Astrocyte (in vitro differentiated cells and primary cell): ENCODE measurements at regions not wholly inside any gene's neighbourhood (a gene's known extent, or its start where the extent isn't known, plus 50 kb on each side); places are given as distances from the start of the nearest gene placed in this dataset.

ENCODE experiments used
- DNase-seq: peaks from one replicate; pipeline ENCODE4 v3.0.0-alpha.2; 2010; ENCODE audit warnings: low read depth
- FAIRE-seq: peaks from 2 replicates; lab custom pipeline; 2011; peaks lifted over from hg19 to GRCh38; lab: Jason Lieb, UNC
- H2AFZ ChIP-seq: 2 replicates; pipeline ENCODE4 v1.6.0; 2012; ENCODE audit warnings: low read depth, low read length, inconsistent platforms
- H3K27ac ChIP-seq: 2 replicates; pipeline ENCODE4 v1.5.1; 2011; ENCODE audit warnings: low read depth, low read length, inconsistent platforms
- H3K27me3 ChIP-seq: 2 replicates; pipeline ENCODE4 v1.6.0; 2011; ENCODE audit warnings: low read length, inconsistent platforms; ENCODE audit not compliant: insufficient read depth
- H3K36me3 ChIP-seq: 2 replicates; pipeline ENCODE4 v1.5.1; 2011; ENCODE audit warnings: low read length, inconsistent platforms; ENCODE audit not compliant: insufficient read depth
- H3K4me1 ChIP-seq: 2 replicates; pipeline ENCODE4 v1.5.1; 2011; ENCODE audit warnings: low read length, inconsistent platforms; ENCODE audit not compliant: insufficient read depth
- H3K4me2 ChIP-seq: 2 replicates; pipeline ENCODE4 v1.6.0; 2012; ENCODE audit warnings: low read length, inconsistent platforms
- H3K4me3 ChIP-seq: 2 replicates; pipeline ENCODE4 v1.5.1; 2011; ENCODE audit warnings: low read depth, mild to moderate bottlenecking, low read length, inconsistent platforms; ENCODE audit not compliant: insufficient read depth
- H3K79me2 ChIP-seq: 2 replicates; pipeline ENCODE4 v1.6.0; 2012; ENCODE audit warnings: mild to moderate bottlenecking, low read length, inconsistent platforms; ENCODE audit not compliant: insufficient read depth
- H3K9ac ChIP-seq: 2 replicates; pipeline ENCODE4 v1.6.0; 2012; ENCODE audit warnings: mild to moderate bottlenecking, low read length, inconsistent platforms
- H3K9me3 ChIP-seq: 2 replicates; pipeline ENCODE4 v1.5.1; 2012; ENCODE audit warnings: low read depth, mild to moderate bottlenecking, low read length, inconsistent platforms; ENCODE audit not compliant: insufficient read depth
- H4K20me1 ChIP-seq: 2 replicates; pipeline ENCODE4 v1.6.0; 2012; ENCODE audit warnings: low read length, inconsistent platforms; ENCODE audit not compliant: insufficient read depth
- H3K27ac Mint-ChIP-seq: one replicate; pipeline ENCODE4 v1.8.0; 2021; ENCODE audit warnings: mild to moderate bottlenecking, mixed read lengths; ENCODE audit not compliant: unreplicated experiment
- H3K27me3 Mint-ChIP-seq: one replicate; pipeline ENCODE4 v1.8.0; 2021; ENCODE audit warnings: low read depth, mixed read lengths; ENCODE audit not compliant: unreplicated experiment
- H3K36me3 Mint-ChIP-seq: one replicate; pipeline ENCODE4 v1.8.0; 2021; ENCODE audit warnings: low read depth, mixed read lengths; ENCODE audit not compliant: unreplicated experiment
- H3K4me1 Mint-ChIP-seq: one replicate; pipeline ENCODE4 v1.8.0; 2021; ENCODE audit warnings: low read depth, mixed read lengths; ENCODE audit not compliant: unreplicated experiment
- H3K4me3 Mint-ChIP-seq: one replicate; pipeline ENCODE4 v1.8.0; 2021; ENCODE audit warnings: mild to moderate bottlenecking, moderate library complexity, mixed read lengths; ENCODE audit not compliant: unreplicated experiment
- H3K9me3 Mint-ChIP-seq: one replicate; pipeline ENCODE4 v1.8.0; 2021; ENCODE audit warnings: mild to moderate bottlenecking, mixed read lengths; ENCODE audit not compliant: unreplicated experiment
- EZH2 ChIP-seq: IDR thresholded peaks from 2 replicates; pipeline ENCODE4 v1.6.1; 2012; ENCODE audit warnings: mild to moderate bottlenecking, low read length, inconsistent platforms; ENCODE audit not compliant: insufficient read depth
- TF ChIP-seq, protein P1 (sequence below): IDR thresholded peaks from 2 replicates; pipeline ENCODE4 v1.5.1; 2011; ENCODE audit warnings: low read depth, mild to moderate bottlenecking, inconsistent platforms, low read length, moderate library complexity; ENCODE audit not compliant: insufficient read depth

GRCh38 chr5:124263680-124264491 lies 482.6 kb downstream of the ZNF608 start:
- Histone ChIP-seq H3K27ac (no peak overlapping the region), H3K9ac (no peak overlapping the region), H2AFZ (no peak overlapping the region), H3K9me3 (no peaks in the 10 kb centered on the region), H3K79me2 (no peaks in the 10 kb centered on the region), H4K20me1 (no peaks in the 10 kb centered on the region), H3K4me2 (no peak overlapping the region), H3K36me3 (no peaks in the 10 kb centered on the region), H3K4me3 (no peak overlapping the region), H3K27me3 (peaks cover 7% of the 10 kb centered on the region), H3K4me1 (peaks cover 3% of the 10 kb centered on the region)
- Mint-ChIP-seq H3K27me3 (no peaks in the 10 kb centered on the region), H3K36me3 (no peaks in the 10 kb centered on the region), H3K9me3 (no peaks in the 10 kb centered on the region), H3K4me1 (no peaks in the 10 kb centered on the region), H3K27ac (no peak overlapping the region), H3K4me3 (no peak overlapping the region)
- no peak for FAIRE-seq
- no peak for DNase-seq
- TF ChIP-seq, protein P1, sequence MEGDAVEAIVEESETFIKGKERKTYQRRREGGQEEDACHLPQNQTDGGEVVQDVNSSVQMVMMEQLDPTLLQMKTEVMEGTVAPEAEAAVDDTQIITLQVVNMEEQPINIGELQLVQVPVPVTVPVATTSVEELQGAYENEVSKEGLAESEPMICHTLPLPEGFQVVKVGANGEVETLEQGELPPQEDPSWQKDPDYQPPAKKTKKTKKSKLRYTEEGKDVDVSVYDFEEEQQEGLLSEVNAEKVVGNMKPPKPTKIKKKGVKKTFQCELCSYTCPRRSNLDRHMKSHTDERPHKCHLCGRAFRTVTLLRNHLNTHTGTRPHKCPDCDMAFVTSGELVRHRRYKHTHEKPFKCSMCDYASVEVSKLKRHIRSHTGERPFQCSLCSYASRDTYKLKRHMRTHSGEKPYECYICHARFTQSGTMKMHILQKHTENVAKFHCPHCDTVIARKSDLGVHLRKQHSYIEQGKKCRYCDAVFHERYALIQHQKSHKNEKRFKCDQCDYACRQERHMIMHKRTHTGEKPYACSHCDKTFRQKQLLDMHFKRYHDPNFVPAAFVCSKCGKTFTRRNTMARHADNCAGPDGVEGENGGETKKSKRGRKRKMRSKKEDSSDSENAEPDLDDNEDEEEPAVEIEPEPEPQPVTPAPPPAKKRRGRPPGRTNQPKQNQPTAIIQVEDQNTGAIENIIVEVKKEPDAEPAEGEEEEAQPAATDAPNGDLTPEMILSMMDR, result no peak
- TF ChIP-seq EZH2, result no peak

DNA sequence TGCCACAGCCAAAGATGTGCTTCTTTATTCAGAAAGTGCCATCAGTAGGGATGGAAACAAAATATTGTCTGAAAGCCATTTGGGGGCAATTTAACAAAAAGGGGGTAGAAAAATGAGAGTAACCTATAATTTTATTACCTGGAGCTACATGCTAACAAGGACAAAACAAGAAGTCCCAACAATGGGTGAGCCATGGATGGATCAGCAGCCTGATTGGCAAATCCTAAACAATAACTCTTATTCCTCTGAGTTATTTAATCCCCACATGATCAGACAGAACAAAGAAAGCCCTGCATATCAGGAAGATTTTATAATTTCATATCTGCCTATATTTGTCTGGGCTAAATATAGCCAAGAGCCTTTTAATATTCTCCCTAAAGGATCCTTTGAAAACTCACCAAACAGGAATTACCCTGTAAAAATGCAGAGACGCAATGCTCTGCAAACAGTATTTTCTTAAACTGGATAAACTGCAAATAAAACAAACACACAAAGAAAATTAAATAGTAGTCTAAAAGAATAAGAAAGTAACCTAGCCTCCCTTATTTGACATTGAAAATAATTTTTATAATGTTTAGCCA lies 483.4 kb downstream of the ZNF608 start:
- Mint-ChIP-seq H3K27me3 (no peaks in the 10 kb centered on the region), H3K36me3 (no peaks in the 10 kb centered on the region), H3K27ac (no peak overlapping the region), H3K4me3 (no peak overlapping the region), H3K9me3 (no peaks in the 10 kb centered on the region), H3K4me1 (no peaks in the 10 kb centered on the region)
- FAIRE-seq (no peak), DNase-seq (no peak)
- Histone ChIP-seq H3K4me1 (peaks cover 3% of the 10 kb centered on the region), H3K36me3 (no peaks in the 10 kb centered on the region), H3K27ac (no peak overlapping the region), H3K9ac (no peak overlapping the region), H4K20me1 (no peaks in the 10 kb centered on the region), H3K4me2 (no peak overlapping the region), H3K79me2 (no peaks in the 10 kb centered on the region), H3K27me3 (peaks cover 7% of the 10 kb centered on the region), H3K9me3 (no peaks in the 10 kb centered on the region), H3K4me3 (no peak overlapping the region), H2AFZ (no peak overlapping the region)
- TF ChIP-seq EZH2, result no peak
- TF ChIP-seq, protein P1, result no peak

DNA sequence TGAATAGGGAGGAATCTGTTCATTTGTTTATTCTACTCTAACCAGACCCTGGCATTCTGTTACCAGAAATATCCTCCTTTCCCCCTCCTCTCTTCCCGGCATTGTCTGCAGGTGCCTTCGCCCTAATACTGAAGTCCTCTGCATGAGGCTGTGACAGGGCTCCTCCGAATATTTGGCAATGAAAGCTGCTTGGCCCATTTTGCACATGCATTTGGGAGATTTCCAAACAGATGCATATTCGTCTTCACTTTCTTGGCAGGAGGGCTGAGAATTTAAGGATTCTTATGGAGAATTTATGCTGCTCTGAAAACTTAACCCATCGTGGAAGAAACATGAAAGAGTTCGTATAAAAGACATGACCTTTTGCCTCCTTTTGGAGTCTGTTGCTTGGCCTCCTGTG lies 484.0 kb downstream of the ZNF608 start:
- Histone ChIP-seq H4K20me1 (no peaks in the 10 kb centered on the region), H2AFZ (no peak overlapping the region), H3K27ac (no peak overlapping the region), H3K9ac (no peak overlapping the region), H3K9me3 (no peaks in the 10 kb centered on the region), H3K4me1 (peaks cover 3% of the 10 kb centered on the region), H3K79me2 (no peaks in the 10 kb centered on the region), H3K27me3 (peaks cover 7% of the 10 kb centered on the region), H3K36me3 (no peaks in the 10 kb centered on the region), H3K4me2 (no peak overlapping the region), H3K4me3 (no peak overlapping the region)
- H3K4me1 Mint-ChIP-seq, result no peaks in the 10 kb centered on the region
- no peaks in the 10 kb centered on the region for H3K27me3 Mint-ChIP-seq
- no peaks in the 10 kb centered on the region for H3K36me3 Mint-ChIP-seq
- H3K9me3 Mint-ChIP-seq, result no peaks in the 10 kb centered on the region
- no peak overlapping the region for H3K4me3 Mint-ChIP-seq
- peak; percentile 6 for DNase-seq
- FAIRE-seq, result no peak
- no peak overlapping the region for H3K27ac Mint-ChIP-seq
- TF ChIP-seq, protein P1, result no peak
- TF ChIP-seq EZH2, result no peak
